CD1c-positive myeloid dendritic cell (primary cell): ENCODE measurements at regions not wholly inside any gene's neighbourhood (a gene's known extent, or its start where the extent isn't known, plus 50 kb on each side); places are given as distances from the start of the nearest gene placed in this dataset.

Source experiments
- DNase-seq: peaks from one replicate; pipeline ENCODE4 v3.0.0-alpha.2; 2016; ENCODE audit errors: extremely low spot score

DNA sequence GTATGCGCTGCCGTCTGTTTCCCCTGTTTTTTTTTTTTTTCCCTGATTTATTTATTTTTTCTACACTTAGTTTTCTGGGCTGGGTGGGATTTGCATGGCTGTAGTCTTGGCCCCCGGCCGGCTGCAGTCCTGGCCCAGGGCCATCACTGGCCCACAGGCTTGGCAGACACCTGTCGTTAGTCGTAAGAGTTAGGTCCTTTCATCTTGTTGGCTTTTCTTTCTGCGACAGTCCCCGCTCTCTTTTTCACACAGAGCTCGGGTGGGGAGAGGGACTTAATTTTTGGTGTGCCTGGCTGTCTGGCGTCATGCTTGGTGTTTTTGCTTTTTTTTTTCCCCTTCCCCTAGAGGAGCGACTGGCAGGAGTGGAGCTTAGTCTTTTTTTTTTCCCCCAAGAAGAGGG lies 183.4 kb downstream of the KLF13 start:
- no peak for DNase-seq

DNA sequence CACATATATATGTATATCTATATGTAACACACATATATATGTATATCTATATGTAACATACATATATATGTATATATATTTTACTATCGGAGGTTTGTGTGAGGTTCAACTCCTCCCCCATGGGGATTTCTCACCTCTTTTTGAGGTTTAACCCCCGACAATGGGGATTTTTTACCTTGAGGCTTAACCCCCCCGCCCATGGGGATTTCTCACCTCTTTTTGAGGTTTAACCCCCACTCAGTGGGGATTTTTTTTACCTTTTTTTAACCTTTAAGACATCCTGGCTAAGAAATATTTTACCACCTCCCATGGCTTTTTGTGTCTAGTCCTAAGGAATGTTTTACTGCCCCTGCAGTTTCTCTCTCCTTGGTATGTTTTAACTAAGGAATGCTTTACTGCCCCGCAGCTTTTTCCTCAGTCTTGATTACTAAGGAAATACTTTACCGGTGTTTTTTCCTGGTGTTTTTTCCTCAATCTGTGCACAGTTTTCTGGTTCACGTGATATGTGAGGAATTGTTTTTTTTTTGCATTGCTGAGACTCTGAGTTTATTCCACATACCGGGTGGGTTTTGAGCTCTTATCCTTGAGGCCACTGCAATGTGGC lies 185.2 kb downstream of the KLF13 start:
- no peak for DNase-seq

DNA sequence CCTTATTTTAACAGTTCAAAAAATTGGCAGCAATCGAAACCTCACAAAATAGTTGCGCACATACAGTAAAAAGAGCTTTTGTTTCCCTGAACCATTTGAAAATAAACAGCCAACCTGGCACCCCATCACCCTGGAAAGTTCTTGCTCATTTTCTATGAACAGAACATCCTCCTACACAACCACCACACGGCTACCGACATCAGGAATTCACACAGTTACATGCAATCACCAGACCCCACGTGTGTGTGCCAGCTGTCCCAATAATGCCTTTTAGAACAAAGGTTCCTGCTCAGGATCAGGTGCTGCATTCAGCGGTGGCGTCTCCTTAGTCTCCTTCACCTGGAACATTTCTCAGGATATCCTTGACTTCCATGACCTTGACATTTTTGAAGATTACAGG lies 186.5 kb downstream of the KLF13 start:
- no peak for DNase-seq

DNA sequence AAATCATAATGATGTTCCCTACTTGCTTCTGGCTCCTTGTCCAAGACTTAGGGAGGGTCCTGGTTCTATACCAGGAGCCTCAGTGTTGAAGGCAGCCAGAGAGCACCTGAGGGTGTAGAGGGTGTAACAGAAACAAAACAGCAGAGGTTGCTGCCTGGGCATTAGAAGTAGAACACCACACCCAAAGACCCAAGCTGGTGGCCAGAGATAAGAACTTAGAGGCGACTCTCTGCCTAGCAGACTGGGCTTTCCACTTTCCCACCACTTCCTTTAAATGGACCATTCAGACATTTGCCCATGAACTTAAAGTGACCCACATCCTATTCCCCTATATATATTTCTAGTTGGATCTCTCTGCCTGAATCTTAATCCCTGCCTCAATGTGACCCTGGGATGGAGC lies 189.8 kb downstream of the KLF13 start:
- no peak for DNase-seq

DNA sequence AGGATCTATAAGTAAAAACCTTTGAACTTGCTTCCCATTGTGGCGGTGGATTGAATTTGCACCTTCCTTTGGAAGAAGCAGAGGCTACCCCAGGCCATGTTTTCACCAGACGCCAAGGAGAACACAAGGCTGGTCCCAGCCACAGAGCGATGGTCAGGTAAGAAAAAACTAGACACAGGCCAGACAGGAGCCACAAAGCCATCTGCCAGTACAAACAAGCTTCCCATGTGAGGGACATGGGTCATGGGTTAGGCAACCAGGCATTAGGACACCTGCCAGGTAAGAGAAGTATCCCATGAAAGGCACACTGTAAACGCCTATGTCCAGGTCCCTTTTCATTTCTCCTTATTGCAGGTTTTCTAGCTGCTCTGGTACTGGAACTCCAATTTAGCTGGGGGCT lies 190.2 kb downstream of the KLF13 start:
- no peak for DNase-seq

DNA sequence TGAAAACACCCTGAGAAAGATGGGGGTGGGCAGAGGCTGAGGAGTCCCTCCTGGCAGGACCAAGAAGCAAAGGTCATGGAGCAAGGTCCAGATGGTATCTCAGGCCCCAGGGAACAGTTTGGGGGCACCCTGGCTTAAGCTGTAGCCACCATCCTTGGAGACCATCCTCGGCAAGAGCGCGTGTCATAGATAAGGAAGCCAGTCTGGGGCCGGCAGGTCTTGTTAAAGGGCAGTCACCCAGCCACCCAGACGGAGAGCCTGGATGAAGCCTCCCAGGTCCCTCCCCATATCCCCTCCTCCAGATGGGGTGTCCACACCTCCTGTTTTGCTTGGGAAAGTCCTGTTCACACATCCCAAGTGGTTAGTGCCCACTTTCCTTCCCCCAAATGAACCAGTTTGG lies 191.1 kb downstream of the KLF13 start:
- DNase-seq: no peak

DNA sequence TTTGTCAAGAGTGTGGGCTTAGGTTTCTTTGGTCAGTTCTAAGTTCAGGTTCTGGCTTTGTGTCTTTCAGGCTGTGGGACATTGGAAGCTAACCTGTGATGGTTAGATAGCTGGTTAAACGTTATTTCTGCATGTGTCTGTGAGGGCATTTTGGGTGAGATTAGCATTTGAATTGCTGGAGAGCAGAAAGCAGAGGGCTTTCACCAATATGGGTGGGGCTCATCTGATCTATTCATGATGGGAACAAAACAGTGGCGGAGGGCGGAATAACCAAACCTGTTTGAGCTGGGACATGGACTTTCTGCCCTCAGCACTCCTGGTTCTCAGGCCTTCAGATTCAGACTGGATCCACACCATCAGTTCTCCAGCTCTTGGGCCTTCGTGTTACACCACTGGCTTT lies 195.4 kb downstream of the KLF13 start:
- DNase-seq: no peak

DNA sequence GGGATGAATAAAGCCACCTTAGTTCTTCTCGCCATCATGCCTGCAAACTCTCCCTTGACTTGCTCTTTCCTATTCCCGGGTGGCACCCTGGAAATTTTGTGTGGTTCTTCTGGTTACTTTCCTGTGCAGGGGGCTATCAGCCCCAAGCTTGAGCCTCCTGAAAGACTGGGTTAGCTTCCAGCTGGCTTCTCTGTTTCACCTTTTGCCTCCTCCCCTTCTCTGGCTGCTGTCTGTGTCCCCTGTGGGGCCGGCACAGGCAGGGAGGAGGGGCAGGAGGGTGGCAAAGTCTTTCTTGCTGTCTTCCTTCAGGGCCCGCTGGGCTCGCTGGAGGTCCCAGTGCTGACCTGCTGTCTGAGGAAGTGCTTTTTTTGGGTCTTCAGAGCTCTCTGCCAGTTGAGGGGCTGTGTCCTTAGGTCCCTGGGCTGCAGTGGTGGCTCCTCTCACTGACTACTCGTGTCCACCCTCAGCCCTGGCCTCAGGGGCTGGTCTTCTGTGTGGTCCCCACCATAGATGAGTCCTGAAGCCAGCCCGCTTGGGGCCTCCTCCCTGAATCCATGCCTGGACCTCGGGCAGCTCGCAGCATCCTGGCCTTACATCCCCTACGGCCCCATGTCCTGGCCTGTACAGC lies 196.5 kb downstream of the KLF13 start:
- DNase-seq: no peak

DNA sequence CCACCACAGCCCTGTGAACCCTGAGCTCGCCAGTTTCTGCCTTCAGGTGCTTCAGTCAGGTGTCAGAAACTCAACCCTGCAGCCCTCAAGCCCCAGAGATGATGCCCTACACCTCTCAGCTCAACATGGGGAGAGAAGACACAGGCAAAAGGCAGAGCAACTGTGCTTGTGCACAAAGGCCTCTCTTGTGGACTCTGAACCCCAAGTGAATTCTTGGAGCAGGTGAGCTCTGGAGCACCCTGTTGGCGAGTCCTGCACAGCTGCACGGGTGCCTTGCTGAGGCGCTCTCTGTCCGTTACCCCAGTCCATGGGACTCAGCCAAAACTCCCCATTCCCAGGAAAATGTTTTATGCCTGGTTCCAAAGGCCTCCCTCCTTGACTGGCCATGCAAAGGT lies 197.0 kb downstream of the KLF13 start:
- DNase-seq: no peak

DNA sequence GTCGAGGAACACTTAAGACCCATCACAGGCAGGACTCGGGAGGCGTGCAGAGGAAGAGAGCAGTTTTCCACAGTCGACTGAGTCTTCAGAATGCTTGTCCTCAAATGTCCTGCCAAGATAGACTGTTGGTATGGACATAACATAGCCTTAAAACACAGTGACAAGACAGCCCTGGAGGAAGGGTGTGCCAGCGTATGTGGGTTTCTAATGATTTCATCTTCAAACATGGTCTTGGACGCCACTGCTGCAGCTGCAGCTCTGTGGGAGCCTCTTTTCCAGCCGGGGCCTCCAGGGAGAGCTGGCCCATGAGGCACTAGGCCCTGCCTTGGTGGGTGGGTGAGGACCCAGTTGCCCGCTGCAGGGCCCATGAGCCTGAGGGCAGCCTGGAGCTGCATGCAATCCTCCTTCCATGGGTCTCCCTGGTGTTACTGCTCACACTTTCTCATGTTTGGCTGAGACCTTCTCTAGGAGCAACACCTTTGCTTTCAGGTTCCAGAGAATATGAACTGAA lies 198.6 kb downstream of the KLF13 start:
- no peak for DNase-seq

DNA sequence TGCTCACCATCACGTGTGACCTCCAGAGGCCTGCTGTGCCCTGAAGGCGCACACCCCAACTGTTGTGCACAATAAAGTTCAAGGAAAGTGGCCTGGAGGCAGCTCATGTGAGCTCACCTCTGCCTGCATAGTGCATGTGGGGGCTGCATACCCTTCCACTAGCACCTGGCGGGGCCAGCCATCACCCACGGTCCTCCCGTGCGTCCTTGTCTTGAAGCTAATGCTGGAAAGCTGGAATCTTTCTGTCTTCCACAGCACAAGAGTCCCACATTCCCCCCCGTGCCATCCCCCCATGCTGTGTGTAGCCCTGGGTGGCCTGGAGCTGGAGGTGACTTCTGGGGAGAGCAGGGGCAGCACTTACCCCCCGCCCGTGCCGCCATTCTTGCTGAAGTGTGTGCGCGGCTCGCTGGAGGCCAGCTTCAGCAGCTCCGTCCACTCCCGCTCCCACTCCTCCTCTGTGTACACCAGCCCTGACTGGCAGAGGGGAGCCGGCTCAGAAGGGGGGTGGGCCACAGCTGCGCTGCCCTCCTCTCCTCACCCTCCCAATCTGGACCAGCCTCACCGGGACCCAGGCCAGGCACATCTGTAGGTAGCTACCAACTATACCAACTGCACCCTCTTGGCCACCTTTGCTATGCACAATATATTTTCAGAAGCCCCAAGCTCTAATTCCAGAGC lies 199.5 kb downstream of the KLF13 start:
- no peak for DNase-seq

DNA sequence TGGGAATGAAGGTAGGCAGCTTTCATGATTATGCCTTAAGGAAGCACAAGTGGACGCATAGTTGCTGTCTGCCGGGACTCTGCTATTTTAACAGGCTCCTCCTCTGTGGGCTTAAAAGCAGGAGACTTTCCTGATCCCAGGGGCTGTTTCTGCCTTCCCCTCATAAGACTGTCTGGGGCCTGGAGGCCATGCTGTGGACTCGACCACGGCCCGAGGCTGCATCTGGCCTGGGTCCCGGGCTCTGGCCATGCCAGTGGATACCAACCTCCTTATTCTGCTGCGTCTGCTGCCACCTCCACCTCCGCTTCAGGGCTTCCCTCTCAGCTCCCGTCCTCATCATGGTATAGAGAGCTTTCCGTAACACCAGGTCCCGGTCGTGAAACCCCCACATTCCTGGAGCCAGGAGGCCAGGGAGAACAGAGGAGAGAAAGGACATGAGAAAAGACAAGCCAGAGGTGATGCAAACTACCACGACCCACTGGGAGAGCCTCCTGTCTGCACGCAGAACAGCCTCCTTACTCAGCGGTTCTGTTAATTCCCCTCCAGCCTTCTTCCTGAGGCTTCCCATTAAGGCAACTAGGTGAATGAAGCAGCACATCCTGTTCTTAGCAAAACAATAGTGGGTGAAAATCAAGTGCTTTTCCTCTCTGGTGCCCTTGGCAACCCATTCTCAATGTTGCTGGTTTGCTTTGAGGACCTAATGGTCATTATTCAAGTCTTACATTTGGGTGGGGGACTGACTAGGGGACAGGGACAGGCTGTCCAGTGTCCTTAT lies 200.5 kb downstream of the KLF13 start:
- no peak for DNase-seq

DNA sequence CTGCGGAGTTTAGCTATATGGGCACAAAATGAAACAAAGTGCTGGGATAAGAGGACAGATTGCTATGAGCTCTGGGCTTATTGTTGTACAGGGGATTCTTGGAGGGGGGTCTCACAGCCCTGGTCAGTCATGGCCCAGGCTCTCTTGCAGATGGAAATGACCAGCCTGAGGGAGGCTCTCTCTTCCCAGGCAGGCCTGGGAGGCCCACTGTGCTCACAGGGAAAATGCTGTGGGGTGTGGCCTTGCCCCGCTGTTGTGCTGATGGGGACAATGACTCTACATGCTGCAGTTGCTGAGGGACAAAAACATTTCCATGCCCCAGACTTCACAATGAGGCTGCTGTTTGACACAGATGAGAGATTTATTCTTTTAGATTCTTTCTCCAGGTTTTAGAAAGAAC lies 202.2 kb downstream of the KLF13 start:
- no peak for DNase-seq

DNA sequence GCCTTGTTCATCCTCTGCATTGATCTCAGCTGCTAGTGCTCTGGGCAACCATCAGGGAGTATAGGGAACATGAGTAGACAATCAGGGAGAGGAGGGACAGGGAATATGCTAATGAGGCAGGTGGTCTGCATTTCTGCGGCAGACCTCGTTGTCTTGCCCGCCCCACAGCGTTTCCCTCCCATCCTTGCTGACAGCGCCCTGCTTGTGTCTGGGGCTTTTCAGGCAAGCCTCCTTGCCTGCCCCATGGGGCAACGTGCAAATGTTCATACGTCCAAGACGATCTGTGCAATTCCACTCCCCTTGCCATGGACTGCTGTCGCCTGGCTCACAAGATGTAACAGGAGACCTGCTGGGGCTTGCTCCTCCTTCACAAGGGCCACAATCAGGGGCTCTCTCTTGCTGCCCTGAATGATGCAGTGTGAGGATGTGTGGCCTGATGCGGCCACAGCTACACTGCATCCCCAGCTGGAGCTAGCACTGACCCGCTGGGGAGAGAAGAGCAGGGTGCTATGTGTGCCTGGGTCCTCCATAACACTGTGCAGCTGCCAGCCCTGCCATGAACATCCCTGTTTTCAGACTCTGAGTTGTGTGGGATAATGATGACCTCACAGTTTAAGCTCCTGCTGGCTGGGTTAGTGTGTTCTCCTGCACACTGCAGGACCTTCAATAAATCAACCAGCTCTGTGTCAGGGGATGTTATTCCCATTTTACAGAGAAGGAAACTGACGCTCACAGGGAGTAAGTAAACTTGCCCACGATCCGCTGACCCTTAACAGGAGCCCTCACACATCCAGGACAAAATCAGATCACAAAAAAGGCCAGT lies 211.3 kb downstream of the KLF13 start:
- DNase-seq: no peak

DNA sequence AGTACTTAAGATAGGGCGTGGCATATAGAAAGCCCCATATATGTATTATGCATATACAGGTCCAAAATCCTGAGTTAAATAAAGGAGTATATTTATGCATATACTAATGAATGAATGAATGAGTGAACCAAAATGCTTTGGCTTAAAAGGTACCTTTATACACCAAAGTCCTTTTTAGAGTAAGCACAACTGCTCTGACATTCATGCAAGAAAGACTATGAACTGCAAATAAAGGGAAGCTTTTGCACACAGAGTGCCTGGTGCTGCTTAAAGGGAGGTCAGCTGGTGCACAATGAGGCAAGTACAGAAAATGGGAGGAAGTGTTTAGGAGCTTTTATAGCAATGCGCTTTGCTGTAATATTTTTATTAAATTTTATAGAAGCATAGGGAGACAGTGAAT lies 214.0 kb downstream of the KLF13 start:
- no peak for DNase-seq

DNA sequence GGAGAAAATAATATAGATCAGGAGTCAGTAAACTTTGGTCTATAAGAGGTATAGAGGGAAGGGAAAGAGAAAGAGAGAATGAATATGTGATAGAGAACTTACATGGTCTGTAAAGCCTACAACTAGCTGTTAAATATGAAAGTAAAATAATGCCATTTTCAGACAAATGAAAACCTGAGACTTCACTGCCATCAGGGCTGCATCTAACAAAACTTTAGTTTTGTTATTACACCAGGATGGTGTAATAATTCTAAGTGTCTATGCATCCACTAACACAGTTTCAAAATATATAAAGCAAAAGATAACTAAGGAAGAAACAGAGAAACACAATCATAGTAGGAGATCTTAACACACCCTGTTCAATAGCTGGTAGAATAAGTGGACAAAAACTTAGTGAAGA lies 217.7 kb downstream of the KLF13 start:
- DNase-seq: no peak

DNA sequence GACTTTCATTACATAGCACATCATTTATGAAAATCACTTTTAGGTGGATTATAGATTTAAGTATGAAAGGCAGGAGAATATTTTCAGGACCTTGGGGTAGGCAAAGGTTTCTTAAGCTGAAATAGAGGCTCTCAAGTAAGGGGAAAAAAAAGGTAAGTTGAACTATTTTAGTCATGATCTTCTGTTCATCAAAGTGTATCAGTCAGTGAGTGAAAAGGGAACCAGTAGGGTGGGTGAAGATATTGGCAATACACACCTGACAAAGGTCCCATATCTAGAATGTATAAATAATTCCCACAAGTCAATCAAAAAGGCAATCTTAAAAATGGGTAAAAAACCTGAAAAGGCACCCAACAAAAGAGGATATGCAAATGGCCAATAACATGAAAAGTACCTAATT lies 218.6 kb downstream of the KLF13 start:
- no peak for DNase-seq

DNA sequence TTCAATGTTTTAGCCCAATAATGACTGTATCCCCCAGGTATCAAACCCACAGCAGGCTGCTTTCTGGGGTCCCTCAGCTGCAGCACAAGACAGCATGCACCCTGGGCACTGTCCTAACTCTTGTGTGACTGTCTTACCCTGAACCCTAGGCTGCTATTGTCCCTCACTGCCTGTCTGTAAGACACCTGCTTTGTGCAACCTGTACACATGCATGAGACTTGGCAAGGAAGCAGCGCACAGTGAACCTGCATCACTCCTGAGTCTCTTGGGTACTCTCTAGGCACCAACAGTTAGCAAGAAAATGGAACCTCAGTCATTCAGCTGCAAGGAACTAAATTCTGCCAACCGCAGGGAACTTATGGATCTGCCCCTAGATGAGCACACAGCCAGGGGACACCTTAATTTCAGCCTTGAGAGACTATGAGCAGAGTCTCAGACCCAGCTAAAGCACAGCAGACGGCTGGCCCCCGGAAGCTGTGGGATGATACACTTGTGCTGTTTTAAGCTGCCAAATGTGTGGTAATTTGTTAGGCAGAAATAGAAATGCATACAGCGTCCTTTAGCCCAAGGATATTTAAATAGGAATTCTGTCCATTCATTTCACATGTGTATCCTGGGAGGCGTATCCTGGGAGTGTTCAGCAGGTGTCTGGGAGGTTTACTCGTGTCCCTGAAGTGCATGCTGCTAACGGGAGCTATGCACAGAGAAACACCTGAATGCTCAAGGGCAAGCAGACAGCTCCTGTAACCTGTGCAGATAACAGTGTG lies 223.8 kb downstream of the KLF13 start:
- no peak for DNase-seq

DNA sequence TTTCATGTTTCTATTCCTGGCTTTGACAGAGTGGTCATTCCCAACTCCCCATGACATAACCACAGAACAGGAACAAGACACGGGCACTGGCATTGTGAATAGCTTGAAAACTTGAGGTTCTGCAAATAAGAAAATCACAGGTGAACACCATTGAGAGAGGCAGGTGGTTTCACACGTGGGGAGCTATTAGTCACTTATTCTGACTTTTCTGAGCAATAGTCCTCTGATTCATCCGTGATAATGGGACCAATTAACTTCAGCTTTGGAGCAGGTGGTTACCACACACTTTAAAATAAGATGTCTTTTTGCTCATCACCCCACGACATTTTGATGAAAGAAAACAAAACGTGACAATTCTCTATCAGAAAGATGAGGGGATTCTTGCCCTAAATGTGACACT lies 224.7 kb downstream of the KLF13 start:
- no peak for DNase-seq

DNA sequence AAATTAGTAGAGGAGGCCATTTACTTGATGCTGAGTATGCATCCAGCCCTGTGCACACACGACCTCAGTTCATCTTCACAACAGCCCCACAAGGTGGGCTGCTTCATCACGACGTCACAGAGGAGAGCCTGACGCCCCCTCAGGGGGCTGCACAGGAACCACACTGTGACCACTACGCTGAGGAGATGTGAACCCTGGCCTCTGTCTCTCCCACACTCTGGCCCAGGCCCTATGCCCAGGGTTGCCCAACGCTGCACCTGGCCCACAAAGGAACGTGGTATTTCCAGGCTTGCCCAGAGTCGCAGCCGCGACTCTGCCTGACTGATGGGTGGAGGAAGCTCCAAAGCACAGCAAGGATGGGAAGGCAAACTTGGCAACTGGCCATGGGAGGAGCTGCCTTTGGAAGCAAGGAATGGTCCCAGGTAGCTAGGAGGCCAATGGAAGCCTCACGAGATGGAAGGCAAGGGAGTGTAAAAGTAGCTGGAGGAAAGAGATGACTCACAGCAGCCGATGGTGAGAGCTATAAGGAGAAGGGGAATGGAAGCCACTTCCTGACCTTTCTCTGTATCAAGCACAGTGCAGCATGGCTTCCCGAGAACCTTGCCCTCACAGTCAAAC lies 226.0 kb downstream of the KLF13 start:
- DNase-seq: no peak

DNA sequence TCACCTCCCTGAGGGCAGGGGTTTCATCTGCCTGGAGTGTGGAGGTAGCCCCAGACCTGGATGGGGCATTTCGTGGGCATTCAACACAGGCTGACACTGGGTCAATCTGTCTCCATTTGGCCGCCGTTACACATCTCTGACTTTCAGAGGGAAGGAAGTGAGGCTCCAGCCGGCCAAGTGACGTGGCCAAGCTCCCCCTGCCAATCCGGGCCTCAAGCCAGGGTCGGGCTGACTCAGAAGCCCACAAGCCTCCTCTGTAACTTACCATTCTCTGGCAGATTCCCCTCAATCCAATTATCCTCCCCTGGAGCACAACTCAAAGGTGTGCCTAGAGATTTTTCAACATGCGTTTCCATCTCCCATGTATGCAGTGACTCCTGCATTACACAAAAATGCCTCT lies 227.6 kb downstream of the KLF13 start:
- no peak for DNase-seq
